HG03442 (cell line): ENCODE measurements at regions not wholly inside any gene's neighbourhood (a gene's known extent, or its start where the extent isn't known, plus 50 kb on each side); places are given as distances from the start of the nearest gene placed in this dataset.
"Not testable (repeated sequence)": the region's sequence is repeated elsewhere in the genome, so short reads cannot be mapped to it uniquely, and the experiment has no call there.

Experiments
- ATAC-seq: cut with Tn5 transposase; IDR thresholded peaks from one replicate; pipeline ENCODE4 v1.9.1; 2021; ENCODE audit warnings: mild to moderate bottlenecking, moderate library complexity; ENCODE audit not compliant: unreplicated experiment

DNA sequence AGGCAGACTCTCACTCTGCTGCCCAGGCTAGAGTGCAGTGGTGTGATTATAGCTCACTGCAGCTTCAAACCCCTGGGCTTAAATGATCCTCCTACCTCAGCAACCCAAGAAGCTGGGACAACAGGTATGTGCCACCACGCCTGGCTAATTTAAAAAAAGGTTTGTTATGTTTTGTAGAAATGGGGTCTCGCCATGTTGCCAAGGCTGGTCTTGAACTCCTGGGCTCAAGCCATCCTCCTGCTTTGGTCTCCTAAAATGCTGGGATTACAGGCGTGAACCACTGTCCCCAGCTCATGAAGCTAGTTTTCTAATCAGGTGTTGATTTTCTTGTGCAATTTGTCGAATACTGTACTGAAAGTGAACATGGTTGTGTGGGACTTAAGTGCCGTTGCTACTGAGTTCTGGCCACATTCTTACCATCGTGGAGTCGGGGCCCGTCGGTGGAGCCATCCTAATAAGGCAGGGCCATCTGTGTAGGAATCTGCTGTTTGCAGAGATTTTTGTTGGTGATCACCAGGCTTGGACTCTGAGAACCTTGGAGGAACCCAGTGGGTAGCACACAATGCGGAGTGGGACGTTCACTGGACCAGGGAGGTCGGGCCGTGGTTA, 193.2 kb downstream of the GOLGA6L6 start:
- no peak for ATAC-seq

GRCh38 chr15:20346082-20346805, 195.4 kb downstream of the GOLGA6L6 start:
- no peak for ATAC-seq

DNA sequence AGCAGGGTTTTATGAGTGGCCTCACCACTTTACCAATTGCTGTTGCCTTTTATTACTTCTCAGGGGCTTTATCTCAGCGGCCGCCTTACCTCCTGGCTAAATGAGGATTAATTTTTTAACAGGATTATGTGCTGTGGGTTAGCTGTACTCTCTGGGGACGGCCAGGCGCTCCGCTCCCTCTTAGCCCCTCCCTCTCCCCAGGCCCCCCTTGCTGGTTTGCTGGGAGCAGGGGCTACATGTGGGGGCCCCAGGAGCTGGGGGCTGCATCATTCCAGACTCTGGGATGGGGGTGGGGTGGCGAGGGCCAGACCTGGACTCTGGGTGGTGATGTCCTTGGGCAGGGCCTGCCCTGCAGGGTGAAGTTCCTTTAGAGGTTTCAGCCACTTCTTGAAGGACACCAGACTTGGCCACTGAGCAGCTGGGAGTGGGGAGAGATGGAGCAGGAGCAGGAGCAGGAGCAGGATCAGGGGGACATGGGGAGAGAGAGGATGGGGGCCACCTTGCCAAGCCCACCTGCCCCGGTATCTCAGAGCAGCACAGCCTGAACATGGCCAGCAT, 196.1 kb downstream of the GOLGA6L6 start:
- no peak for ATAC-seq

- ATAC-seq, result no peak
Measured at GRCh38 chr15:20344601-20345400, 196.8 kb downstream of the GOLGA6L6 start.

DNA sequence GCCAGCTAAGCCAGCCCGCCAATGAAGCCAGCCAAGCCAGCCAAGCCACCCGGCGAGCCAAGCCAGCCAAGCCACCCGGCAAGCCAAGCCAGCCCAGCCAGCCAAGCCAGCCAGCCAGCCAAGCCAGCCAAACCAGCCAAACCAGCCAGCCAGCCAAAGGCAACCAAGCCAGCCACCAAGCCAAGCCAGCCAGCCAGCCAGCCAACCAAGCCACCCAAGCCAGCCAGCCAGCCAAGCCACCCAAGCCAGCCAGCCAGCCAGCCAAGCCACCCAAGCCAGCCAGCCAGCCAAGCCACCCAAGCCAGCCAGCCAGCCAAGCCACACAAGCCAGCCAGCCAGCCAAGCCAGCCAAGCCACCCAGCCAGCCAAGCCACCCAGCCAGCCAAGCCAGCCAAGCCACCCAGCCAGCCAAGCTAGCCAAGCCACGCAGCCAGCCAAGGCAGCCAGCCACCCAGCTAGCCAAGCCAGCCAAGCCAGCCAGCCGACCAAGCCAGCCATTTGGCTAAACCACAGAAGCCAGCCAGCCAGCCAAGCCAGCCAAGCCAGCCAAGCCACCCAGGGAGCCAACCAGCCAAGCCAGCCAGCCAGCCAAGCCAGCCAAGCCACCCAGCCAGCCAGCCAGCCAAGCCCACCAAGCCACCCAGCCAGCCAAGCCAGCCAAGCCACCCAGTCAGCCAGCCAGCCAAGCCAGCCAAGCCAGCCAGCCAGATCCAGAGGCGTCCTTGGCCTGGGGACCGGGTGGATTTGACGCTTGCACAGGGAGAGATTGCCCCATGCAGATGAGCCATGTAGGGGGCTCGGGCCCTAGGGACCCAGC, 198.0 kb downstream of the GOLGA6L6 start:
- not testable (repeated sequence) for ATAC-seq

DNA sequence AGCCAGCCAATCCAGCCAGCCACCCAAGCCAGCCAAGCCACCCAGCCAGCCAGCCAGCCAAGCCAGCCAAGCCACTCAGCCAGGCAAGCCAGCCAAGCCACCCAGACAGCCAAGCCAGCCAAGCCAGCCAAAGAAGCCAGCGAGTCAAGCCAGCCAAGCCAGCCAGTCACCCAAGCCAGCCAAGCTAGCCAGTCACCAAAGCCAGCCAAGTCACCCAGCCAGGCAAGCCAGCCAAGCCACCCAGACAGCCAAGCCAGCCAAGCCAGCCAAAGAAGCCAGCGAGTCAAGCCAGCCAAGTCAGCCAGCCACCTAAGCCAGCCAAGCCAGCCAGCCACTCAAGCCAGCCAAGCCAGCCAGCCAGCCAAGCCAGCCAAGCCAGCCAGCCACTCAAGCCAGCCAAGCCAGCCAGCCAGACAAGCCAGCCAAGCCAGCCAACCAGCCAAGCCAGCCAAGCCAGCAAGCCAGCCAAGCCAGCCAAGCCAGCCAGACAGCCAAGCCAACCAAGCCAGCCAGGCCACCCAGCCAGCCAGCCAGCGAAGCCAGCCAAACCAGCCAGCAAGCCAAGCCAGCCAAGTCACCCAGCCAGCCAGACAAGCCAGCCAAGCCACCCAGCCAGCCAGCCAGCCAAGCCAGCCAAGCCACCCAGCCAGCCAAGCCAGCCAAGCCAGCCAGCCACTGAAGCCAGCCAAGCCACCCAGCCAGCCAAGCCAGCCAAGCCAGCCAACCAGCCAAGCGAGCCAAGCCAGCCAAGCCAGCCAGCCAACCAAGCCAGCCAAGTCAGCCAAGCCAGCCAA, 198.8 kb downstream of the GOLGA6L6 start:
- ATAC-seq, result not testable (repeated sequence)

GRCh38 chr15:20341901-20342600, 199.5 kb downstream of the GOLGA6L6 start:
- ATAC-seq, result no peak

GRCh38 chr15:20340931-20341661, 200.5 kb downstream of the GOLGA6L6 start:
- no peak for ATAC-seq

DNA sequence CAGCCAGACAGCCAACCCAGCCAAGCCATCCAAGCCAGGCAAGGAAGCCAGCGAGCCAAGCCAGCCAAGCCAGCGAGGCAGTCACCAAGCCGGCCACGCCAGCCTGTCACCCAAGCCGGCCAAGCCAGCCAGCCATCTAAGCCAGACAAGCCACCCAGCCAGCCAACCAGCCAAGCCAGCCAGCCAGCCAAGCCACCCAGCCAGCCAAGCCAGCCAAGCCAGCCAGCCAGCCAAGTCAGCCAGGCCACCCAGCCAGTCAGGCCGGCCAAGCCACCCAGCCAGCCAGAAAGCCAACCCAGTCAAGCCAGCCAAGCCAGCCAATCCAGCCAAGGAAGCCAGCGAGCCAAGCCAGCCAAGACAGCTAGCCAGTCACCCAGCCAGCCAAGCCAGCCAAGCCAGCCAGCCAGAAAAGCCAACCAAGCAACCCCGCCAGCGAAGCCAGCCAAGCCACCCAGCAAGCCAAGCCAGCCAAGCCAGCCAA, 201.2 kb downstream of the GOLGA6L6 start:
- no peak for ATAC-seq

DNA sequence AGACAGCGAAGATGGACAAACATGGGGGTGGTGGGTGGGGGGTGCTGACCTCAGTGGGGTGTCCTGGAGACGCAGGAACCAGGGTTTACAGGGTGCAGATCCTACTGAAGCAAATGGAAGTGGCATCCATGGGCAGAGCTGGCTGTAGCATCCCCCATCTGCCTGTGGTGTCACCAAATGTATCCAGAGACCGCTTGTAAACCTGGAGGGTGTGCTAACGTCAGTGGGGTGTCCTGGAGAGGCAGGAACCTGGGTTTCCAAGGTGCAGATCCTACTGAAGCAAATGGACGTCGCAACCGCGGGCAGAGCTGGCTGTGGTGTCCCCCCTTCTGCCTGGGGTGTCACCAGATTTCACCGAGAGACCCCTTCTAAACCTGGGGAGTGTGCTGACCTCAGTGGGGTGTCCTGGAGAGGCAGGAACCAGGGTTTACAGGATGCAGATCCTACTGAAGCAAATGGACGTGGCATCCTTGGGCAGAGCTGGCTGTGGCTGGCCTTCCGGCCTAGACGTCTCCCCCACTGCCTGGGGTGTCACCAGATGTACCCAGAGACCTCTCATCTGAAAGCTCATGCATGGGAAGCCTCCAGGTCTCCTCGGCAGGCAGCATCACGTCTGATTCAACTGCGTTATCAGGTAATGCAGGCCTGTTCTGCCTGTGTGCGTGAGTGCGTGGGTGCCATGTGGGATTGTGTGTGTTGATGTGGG, 202.4 kb downstream of the GOLGA6L6 start:
- ATAC-seq, result not testable (repeated sequence)

DNA sequence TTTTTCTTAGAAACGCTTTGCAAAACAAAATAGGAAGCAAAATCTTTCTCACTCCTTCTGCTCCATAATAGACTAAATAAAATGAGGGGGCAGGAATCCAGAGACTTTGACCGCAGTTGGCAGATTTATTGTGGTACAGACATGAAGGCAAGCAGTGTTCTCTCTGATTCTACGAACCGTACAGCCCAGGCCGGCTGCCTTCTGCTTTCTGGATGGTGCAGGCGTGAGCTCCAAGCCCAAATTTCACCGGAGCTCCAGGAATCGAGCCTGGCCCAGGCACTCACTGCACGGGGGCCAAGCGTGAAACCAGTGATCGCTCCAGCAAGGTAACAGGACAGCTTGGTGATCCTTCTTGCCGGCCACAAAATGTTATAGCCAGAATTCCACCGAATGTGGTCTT, 202.9 kb downstream of the GOLGA6L6 start:
- ATAC-seq, result not testable (repeated sequence)

DNA sequence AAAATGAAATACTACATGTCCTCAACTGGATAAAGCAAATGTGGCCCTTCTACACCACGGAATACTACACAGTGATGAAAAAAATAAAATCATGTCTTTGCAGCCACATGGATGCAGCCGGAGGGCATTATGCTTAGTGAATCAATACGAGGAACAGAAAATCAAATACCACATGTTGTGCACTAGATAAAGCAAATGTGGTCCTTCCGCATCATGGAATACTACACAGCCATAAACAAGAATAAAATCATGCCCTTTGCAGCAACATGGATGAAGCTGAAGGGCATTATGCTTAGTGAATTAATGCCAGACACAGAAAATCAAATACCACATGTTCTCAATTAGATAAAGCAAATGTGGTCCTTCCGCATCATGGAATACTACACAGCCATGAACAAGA, 204.4 kb downstream of the GOLGA6L6 start:
- ATAC-seq, result not testable (repeated sequence)

DNA sequence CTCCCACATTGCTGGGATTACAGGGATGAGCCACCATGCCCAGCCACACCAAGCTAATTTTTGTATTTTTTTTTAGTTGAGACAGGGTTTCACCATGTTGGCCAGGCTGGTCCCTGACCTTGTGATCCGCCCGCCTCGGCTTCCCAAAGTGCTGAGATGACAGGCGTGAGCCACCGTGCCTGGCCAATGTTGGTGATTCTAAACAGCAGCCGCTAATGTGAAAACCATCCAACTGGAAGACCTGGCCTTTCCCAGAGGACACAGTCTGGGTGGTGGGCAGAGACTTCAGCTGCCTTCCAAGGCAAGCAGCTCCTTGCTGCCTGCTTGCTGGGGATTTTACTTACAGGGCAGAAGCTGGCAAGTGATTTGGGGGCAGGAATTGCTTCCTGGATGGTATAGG, 207.1 kb downstream of the GOLGA6L6 start:
- not testable (repeated sequence) for ATAC-seq

DNA sequence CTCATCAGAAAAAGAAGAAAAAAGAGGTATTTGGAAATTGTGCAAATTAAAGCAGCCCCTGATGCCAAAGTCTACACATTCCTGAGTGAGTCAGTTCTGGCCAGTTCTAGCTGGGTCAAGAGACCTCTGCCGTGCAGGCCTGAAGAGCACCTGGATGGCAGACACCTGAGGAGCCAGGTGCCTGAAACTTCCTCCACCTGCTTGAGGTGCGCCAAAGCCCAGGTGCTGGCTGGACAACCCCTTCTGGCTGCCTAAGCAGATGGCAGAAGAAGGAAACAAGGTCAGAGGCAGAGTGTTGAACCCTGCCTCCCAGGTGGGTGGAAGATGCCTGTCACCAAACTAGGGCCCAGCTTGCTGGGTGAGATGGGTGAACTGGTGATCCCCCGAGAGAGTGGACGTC, 215.8 kb downstream of the GOLGA6L6 start:
- not testable (repeated sequence) for ATAC-seq

GRCh38 chr15:20317132-20317531, 224.5 kb downstream of the GOLGA6L6 start:
- not testable (repeated sequence) for ATAC-seq

- ATAC-seq, result not testable (repeated sequence)
Measured at GRCh38 chr15:20311014-20311680, 230.5 kb downstream of the GOLGA6L6 start.

DNA sequence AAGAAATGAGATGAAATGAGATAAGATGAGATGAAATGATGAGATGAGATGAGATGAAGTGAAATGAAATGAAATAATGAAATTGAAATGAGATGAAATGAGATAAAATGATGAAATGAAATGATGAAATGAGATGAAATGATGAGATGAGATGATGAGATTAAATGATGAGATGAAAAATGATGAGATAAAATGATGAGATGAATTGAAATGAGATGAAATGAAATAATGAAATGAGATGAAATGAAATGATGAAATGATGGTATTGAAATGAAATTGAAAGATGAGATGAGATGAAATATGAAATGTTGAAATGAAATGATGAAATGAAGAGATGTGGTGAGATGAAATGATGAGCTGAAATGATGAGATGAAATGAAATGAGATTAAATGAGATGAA, 231.0 kb downstream of the GOLGA6L6 start:
- no peak for ATAC-seq
